GM11168 (cell line): ENCODE measurements at regions not wholly inside any gene's neighbourhood (a gene's known extent, or its start where the extent isn't known, plus 50 kb on each side); places are given as distances from the start of the nearest gene placed in this dataset.

Experiments used
- in situ Hi-C: fragments of 300-500 bp; cut with MboI; formaldehyde crosslinking; loops from one replicate; pipeline ENCODE4 v1.12.0; 2022; ENCODE audit warnings: low sequenced_read_pairs; ENCODE audit not compliant: unreplicated experiment

DNA sequence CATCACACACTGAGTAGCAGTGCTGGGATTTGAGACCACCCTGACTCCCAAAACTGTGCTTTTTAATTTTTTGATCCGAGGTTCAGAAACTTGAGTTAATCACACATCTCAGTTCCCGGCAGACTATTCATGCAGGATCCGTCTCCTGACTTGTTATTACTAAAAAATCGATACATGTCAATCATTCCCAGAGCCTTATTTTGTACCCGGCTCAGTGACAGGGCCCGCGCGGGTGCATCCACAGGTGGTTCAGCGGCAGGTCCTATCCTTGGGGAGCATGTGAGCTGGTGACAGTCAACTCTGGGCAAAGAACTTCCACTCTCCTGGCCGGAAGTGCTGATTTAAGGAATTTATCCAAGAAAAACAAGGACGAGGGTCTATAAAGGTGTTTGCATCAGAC lies 95.9 kb upstream of the MVB12B start:
- in situ Hi-C loops = loop anchor here (10.0 kb wide), 1 partner anchor 826 kb away; no protein-coding TSS in a partner anchor

DNA sequence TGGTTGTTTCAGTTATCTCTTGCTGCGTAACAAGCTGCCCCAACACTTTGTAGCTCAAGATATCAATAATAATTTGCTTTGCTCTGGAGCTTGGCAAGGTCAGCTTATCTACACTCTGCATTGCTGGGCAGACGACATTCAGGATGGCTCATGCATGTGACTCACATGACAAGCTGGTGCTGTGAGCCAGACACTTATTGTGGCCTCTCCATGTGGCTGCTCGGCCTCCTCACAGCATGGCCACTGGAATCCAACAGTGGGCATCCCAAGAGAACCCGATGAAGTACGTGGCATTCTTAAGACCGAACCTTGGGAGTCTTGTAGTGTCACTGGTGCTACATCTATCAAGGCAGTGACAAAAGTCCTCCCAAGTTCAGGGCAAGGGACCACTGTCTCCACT lies 94.2 kb upstream of the MVB12B start:
- in situ Hi-C loops = loop anchor here (10.0 kb wide), 1 partner anchor 828 kb away; no protein-coding TSS in a partner anchor

DNA sequence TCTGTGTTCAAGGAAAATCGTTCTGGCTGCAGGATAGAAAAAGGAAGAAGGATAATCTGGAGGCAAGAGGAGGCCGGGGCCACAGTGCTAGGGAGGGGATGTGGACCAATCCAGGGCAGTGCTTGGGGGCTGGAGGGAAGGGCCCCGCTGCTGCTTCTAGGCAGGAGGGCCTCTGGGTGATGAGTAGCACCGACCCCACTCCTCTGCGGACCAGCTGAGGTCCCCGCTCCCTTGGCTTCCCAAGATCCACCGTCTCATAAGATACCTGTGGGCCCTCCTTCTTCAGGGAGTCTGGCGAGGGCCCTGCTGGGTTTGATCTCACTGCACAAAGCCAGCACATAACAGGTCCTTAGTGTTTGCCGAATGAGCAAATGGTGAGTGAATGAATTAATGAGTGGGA lies 93.5 kb upstream of the MVB12B start:
- in situ Hi-C loops = loop anchor here (10.0 kb wide), 1 partner anchor 828 kb away; no protein-coding TSS in a partner anchor

DNA sequence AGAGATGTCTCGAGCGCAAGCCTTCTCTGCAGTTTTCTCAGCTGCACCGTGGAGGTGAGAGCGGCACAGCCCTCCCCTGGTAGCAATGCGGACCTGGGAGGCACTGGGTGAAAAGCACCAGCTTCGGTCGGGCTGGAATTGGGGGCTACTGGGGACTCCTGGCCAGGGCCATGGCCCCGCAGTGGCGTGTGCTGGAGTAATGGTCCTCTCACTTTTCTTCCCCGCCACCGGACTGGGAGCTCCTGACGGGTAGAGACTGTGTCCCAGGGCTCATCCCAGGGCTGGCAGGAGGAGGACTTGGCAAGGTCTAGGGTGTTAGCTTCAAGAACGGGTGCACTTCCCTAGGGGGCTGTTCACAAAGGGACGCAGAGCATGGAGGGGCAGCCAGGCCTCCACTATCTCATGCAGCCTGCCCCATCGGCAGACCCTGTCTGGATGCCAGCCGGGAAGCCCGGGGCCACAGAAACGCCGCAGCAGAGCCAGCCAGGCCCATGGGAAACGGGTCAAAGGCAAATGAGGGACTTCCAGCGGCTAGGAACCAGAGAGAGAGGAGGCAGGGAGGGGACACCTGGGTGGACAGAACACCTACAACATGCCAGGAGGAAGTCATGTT lies 92.6 kb upstream of the MVB12B start:
- in situ Hi-C loops = loop anchor here (10.0 kb wide), 1 partner anchor 829 kb away; no protein-coding TSS in a partner anchor

DNA sequence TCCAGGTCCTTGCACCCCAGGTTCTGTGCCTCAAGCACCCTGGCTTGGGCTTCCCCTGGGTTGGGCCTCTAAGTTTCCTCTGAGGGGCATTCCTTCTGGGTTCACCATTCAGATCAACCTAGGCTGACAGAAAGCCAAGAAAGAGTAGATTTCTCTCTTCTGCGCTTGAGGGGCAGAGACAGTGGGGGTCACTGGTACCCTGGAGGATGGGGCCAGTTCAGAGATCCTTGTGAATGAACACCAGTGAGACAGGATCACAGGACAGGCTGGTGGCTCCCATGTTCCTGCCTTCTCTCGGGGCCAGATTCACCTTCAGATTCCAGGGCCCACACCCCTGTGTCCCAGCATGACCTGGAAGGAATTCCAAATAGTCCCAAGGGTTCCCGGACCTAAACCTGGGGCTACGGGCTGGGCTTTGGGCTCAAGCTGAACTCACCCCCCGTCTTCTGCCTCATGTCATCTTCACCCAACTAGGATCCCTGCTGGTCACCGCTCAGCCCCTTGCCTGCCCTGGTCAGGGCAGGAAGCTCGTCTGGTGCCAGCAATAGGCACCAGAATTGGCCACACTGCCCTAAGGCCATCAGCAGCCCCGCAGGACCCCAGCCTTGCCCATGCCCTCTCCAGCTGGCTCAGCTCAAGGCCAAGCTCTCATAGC lies 91.8 kb upstream of the MVB12B start:
- in situ Hi-C loops = loop anchor here (10.0 kb wide), 1 partner anchor 830 kb away; no protein-coding TSS in a partner anchor

DNA sequence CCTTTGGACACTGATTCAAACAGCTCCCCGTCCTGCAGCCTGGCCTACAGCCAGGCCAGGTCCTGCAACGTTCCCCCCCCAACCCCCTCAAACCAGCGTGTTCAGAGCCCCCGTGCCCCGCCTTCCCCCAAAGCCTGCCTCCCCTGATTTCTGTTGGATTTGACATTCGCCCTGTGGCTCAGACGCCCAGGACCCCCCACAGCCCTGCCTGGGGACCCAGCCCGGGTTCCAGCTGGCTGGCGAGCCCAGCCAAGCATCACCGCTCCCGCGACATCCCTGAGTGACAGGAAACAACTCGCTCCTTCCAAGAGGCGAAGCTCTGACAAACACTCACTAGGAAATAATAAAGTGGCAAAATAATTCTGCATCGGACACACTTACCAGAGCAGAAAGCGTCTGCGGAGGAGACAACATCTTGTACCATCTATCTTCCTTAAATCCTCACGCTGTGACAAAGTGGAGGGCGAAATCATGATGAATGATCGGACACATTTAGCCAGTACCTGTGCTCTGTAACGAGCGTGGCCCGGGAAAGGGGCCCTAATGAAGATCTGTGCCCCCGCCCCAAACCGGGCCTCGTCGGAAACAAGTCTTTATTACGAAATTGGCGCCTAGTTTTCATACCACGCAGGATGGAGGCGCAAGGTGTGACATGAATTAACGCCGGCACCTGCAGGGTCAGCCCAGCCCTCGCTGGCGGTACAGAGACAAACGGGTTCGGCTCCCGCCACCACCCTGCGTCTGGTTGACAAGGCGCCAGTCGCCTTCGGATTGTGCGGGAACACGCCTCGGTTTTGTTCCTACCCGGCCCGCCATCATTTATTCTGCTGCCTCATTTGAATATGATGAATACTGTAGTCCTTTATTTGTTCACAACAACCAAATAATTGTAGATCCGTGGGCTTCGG lies 91.0 kb upstream of the MVB12B start:
- in situ Hi-C loops = loop anchor here (10.0 kb wide), 1 partner anchor 831 kb away; no protein-coding TSS in a partner anchor

DNA sequence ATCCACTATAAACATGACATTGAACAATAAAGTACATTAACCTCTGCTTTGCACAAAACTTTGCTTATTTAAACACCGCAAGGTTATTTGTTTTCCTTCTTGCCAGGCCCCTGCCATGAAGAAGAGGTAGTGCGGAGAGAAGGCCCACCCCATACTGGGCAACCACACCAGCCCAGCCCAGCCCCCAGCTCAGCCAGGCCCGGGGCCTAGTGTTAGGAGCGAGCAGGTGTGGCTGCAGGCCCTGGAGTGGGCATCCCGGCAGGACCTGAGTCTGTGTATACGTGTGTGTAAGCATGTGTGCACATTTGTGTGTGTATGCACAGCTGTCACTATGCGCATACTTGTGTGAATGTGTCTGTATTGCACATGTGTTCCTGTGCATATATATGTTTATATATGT lies 90.4 kb upstream of the MVB12B start:
- in situ Hi-C loops = loop anchor here (10.0 kb wide), 1 partner anchor 831 kb away; no protein-coding TSS in a partner anchor

DNA sequence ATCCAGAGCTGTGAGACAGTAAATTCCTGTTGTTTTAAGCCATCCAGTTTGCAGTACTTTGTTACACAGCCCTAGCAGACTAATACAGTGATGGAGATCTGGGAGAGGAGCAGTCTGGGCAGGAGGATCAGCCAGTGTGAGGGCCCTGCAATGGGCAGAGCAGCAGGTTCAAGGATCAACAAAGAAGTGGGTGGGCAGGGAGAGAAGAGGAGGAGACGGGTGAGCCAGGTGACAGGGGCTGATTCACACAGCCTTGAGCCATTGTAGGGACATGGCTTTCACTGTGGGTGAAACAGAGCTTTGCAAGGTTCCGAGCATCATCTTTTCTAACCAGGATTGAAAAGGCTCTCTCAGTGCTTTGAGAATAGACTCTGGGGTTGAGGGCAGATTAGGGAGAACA lies 88.2 kb upstream of the MVB12B start:
- in situ Hi-C loops = loop anchor here (10.0 kb wide), 1 partner anchor 834 kb away; no protein-coding TSS in a partner anchor

DNA sequence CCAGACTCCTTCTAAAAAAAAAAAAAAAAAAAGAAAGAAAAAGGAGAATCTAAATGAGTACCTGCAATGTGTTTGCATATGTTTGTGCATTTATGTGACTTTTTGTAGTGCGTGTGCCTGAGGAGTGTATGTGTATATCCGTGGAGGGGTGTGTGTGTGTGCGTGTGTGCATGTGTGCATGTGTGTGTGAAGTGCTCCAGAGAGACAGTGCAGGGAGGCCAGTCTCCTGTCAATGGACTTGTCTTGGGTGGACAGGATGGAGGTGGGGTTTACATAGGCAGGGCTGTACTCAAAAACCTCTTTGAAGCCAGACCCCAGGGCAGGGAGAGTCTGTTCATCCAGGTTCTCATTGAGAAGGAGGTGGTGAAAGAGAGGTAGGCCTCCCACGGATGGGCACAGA lies 87.1 kb upstream of the MVB12B start:
- in situ Hi-C loops = loop anchor here (10.0 kb wide), 1 partner anchor 835 kb away; no protein-coding TSS in a partner anchor

DNA sequence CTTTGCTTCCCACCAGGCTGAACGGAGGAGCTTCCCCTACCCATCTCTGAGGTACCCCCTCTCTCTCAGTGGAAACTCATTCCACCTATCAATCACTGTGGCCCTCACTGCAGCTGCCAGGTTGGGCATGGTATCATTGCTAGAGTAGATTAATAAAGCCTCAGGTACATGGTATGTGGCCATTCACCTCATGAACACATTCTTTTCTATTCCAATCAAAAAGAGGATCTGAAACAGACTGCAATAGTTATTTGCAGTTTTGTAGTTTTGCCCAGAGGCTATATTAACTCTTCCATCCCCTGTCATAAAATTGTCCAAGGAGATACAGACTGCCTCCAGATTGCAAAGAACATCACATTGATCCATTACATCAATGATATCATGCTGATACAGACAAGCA lies 85.8 kb upstream of the MVB12B start:
- in situ Hi-C loops = no loop called here

DNA sequence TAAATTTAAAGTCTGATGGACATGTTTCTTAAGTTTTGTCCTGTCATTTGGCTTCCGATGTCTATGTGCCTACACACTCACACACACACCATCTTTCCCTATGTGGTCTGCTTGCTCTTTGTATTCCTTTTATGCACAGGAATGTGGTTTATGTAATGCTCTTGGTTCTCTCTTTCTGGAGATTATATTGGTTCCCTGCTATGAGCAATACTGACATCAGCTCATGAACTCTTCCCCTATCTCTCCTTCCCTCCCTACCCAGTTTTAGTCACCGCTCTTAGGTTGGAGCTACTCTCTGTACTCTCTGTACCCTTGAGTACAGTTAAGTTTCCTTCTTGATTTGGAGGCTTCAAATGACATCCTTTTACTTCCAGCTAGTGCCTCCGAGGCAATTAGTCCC lies 77.9 kb upstream of the MVB12B start:
- in situ Hi-C loops = no loop called here

DNA sequence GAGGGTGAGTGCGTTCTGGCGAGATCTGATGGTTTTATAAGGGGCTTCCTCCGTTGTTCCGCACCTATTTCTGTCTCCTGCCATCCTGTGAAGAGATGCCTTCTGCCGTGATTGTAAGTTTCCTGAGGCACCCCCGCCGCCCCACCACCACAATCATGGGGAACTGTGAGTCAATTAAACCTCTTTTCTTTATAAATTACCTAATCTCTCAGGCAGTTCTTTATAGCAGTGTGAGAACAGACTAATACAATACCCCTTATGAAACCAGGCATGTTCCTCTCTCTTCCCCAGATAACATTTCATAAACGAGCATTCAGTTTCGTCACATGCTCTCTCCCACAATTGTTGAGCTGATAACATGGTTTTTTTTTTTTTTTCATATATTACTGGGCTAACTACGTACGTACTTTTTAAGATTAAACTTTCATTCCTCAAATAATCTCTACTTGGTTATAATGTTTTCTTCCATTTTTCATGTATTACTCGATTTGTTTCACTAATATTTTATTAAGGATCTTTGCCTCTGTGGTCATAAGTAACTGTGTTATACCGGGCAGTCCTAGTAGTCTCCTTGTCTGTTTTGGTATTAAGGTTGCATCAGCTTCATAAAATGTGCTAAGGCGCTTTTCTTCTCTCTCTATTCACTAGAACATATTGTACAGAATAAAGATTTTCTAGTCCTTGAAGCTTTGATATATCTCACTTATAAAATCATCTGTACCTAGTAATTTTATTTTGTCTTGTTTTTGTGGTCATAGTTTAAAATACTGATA lies 64.9 kb upstream of the MVB12B start:
- in situ Hi-C loops = no loop called here

DNA sequence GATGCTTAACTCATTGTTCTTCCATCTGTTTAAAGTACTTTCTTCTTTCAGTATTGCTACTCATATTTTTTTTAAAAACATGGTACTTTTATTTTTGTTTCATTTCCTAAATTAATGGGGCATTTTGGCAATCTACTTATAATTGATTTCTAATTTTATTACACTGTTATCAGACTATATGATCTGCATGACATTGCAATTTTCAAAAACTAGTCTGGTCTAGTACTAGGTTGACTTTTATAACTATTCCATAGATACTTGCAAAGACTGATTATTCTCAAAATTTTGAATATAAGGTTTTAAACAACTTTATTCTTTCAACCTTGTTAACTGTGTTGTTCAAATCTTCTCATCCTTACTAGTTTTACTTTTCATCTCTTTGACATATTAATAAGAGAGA lies 63.9 kb upstream of the MVB12B start:
- in situ Hi-C loops = no loop called here

DNA sequence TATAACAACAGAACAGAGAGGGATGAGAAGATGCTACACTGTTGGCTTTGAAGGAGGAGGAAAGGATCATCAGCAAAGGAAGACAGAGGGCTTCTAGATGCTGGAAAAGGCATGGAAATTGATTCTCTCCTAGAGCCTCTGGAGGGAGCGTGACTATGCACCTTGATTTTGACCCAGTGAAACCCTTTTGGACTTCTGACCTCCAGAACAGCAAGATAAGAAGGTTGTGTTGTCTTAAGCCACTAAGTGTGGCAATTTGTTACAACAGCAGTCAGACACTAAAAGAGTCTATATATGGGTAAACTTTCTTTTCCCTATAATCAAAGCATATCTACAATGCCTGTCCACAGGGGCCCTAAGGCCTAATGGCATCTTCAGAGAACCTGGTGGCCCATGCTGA lies 56.1 kb upstream of the MVB12B start:
- in situ Hi-C loops = no loop called here

DNA sequence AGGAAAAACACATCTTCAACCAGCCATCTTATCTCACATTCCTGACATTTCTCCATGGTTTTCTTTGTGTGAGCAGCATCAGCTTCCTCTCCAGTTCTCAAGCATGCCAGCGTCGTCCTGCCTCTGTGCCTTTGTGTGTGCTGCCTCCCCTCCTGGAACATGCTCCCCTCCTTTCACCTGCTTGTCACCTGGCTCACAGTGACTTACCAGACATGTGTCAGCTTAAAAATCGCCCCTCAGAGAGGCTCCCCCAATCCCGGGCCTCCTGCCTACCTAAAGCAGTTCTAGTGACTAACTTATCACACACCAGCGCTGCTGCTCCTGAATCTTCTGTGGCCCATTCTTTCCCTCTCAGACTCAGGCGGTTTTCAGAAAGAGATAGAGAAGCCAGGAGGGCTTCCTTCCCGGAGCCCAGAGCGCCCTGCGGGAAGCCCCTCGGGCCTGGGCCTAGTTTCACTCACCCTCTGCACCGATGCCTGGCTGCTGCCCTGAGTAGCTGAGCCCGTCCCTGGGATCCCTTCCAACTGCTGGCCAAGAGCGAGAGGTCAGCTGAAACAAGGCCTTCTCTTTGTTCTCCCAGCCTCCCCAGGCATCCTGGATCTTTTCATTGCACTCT lies 51.1 kb upstream of the MVB12B start:
- in situ Hi-C loops = no loop called here

DNA sequence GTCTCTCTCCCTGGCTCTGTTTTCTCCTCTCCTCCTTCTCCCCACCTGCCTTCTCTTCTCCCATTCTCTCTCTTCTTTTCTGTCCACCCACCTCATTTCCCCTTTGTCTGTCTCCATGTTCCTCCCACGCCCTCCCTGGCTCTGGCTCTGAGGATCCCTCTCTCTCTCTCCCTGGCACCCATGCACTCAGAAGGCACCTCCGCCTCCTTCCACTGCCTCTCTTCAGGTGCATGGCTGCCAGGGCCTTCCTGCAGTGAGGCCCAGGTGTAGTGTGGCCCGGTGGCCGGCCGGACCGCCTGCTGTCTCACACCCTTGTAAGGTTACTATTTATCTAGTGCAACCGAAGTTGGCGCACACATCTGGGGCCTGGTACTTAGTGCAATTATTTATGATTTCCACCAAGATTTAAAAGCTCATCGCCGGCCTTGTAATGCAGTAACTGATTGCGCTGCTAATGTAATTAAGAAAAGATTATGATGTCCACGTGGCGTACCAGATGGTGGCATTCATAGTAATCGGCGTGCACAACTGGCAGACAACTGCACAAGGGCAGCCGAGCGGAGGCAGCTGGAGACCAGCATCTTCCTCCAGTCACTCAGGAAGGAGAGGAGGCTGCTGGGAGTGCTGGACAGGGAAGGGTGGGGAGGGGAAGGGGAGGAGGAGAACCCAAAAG lies 50.4 kb upstream of the MVB12B start:
- in situ Hi-C loops = no loop called here
